B cell (primary cell): ENCODE measurements at regions not wholly inside any gene's neighbourhood (a gene's known extent, or its start where the extent isn't known, plus 50 kb on each side); places are given as distances from the start of the nearest gene placed in this dataset.

Source experiments
- ATAC-seq: fragments of 200-7000 bp; cut with Tn5 transposase; one replicate; pipeline ENCODE4 v1.10.0; 2021; ENCODE audit warnings: low read depth, mild to moderate bottlenecking, moderate number of reproducible peaks, moderate library complexity
- CTCF ChIA-PET: fragments of 350-600 bp; sonication (Branson Sonifier 250); formaldehyde crosslinking; loops from one replicate; lab custom pipeline; 2021; ENCODE audit warnings: antibody characterized with exemption, inconsistent platforms; lab: Charles Lee
- POLR2A ChIA-PET: fragments of 350-600 bp; sonication (Branson Sonifier 250); formaldehyde crosslinking; loops from one replicate; lab custom pipeline; 2021; ENCODE audit warnings: antibody characterized with exemption; lab: Charles Lee
- DNase-seq: peaks from one replicate; pipeline ENCODE4 v3.0.0; 2013
- H2AFZ ChIP-seq: 2 replicates; pipeline ENCODE4 v1.6.1; 2012; ENCODE audit warnings: mild to moderate bottlenecking, low read depth, low read length; ENCODE audit not compliant: insufficient read depth, poor library complexity, severe bottlenecking
- H3K27ac ChIP-seq, 2 donors: 1 replicate in 1 of 2; 2 replicates in 1 of 2; pipeline ENCODE4 v1.5.1; 2012 to 2013; ENCODE audit warnings: low read length in 2 of 2, mild to moderate bottlenecking in 2 of 2, moderate library complexity in 1 of 2
- H3K27me3 ChIP-seq, 4 experiments: fragments of 200-600 bp in 1 of 4; sonication (generic) in 1 of 4; replicated peaks in 1 of 4; 1 replicate in 2 of 4; 2 replicates in 2 of 4; pipeline versions ENCODE4 v1.6.1 to v1.7.0; 2013 to 2016; ENCODE audit warnings: low read length in 3 of 4, mild to moderate bottlenecking in 2 of 4, mixed read lengths in 1 of 4, moderate library complexity in 1 of 4; ENCODE audit not compliant: insufficient read depth in 4 of 4, control insufficient read depth in 3 of 4; ENCODE audit errors: control extremely low read depth in 1 of 4
- H3K36me3 ChIP-seq, 2 experiments: replicated peaks in 1 of 2; 1 replicate in 1 of 2; 2 replicates in 1 of 2; pipeline versions ENCODE4 v1.6.1 to v1.7.1; 2013; ENCODE audit warnings: low read length in 1 of 2; ENCODE audit not compliant: insufficient read depth in 2 of 2, control insufficient read depth in 1 of 2; ENCODE audit errors: control extremely low read depth in 1 of 2, extremely low read depth in 1 of 2
- H3K4me1 ChIP-seq, 2 donors: fragments of 200-600 bp in 1 of 2; sonication (generic) in 1 of 2; 1 replicate in 1 of 2; 2 replicates in 1 of 2; pipeline versions ENCODE4 v1.5.1 to v1.6.1; 2013 to 2017; ENCODE audit warnings: low read length in 2 of 2; ENCODE audit not compliant: control insufficient read depth in 2 of 2, insufficient read depth in 2 of 2
- H3K4me2 ChIP-seq: replicated peaks from 2 replicates; pipeline ENCODE3; 2012; ENCODE audit warnings: mild to moderate bottlenecking, low read depth, low read length; ENCODE audit not compliant: poor library complexity, severe bottlenecking
- H3K4me3 ChIP-seq, 5 experiments: fragments of 200-600 bp in 1 of 5; sonication (generic) in 1 of 5; 1 replicate in 3 of 5; 2 replicates in 2 of 5; pipeline versions ENCODE4 v1.5.1 to v1.7.0; 2011 to 2016; ENCODE audit warnings: low read length in 4 of 5, mild to moderate bottlenecking in 4 of 5, low read depth in 2 of 5, control low read depth in 1 of 5, moderate library complexity in 1 of 5; ENCODE audit not compliant: insufficient read depth in 1 of 5; ENCODE audit errors: control extremely low read depth in 1 of 5, extremely low read depth in 1 of 5
- H3K79me2 ChIP-seq: fragments of 200-600 bp; sonication (generic); one replicate; pipeline ENCODE4 v1.6.0; 2016; ENCODE audit warnings: low read length; ENCODE audit not compliant: control insufficient read depth, insufficient read depth
- H3K9ac ChIP-seq: fragments of 200-600 bp; sonication (generic); 2 replicates; pipeline ENCODE4 v1.6.1; 2017; ENCODE audit warnings: mild to moderate bottlenecking, low read length, moderate library complexity
- H3K9me3 ChIP-seq, 3 donors: one replicate each; pipeline versions ENCODE4 v1.6.1 to v1.7.1; 2013; ENCODE audit warnings: low read length in 2 of 3; ENCODE audit not compliant: control insufficient read depth in 2 of 3, insufficient read depth in 1 of 3; ENCODE audit errors: control extremely low read depth in 1 of 3
- H4K20me1 ChIP-seq: 2 replicates; pipeline ENCODE4 v1.6.0; 2012; ENCODE audit warnings: mild to moderate bottlenecking, low read length; ENCODE audit not compliant: insufficient read depth, control insufficient read depth, poor library complexity, severe bottlenecking
- H3K27ac Mint-ChIP-seq: one replicate; pipeline ENCODE4 v1.8.0; 2021; ENCODE audit warnings: mixed read lengths
- H3K27me3 Mint-ChIP-seq: one replicate; pipeline ENCODE4 v1.8.0; 2021; ENCODE audit warnings: mixed read lengths
- H3K4me1 Mint-ChIP-seq: one replicate; pipeline ENCODE4 v1.8.0; 2021; ENCODE audit warnings: mixed read lengths
- H3K4me3 Mint-ChIP-seq: one replicate; pipeline ENCODE4 v1.8.0; 2021; ENCODE audit warnings: mixed read lengths
- H3K9me3 Mint-ChIP-seq: one replicate; pipeline ENCODE4 v1.8.0; 2022; ENCODE audit warnings: mixed read lengths; ENCODE audit not compliant: insufficient read depth
- CTCF ChIP-seq: fragments of 200-600 bp; IDR thresholded peaks from one replicate; pipeline ENCODE4 v1.8.0; 2022; ENCODE audit warnings: antibody characterized with exemption, mild to moderate bottlenecking
- EZH2 ChIP-seq: IDR thresholded peaks from 2 replicates; pipeline ENCODE4 v1.6.1; 2012; ENCODE audit warnings: borderline replicate concordance, low read depth, mild to moderate bottlenecking, moderate library complexity, low read length; ENCODE audit not compliant: insufficient read depth, poor library complexity, severe bottlenecking
- WGBS: methylation state at CpG from one replicate; pipeline ENCODE4 v1.1.5; 2013; ENCODE audit warnings: missing lambda C conversion rate; ENCODE audit not compliant: insufficient coverage; 5-methylcytosine and 5-hydroxymethylcytosine counted together
- intact Hi-C: fragments of 100-400 bp; cut with micrococcal nuclease; formaldehyde crosslinking; loops from one replicate; pipeline ENCODE4 v1.10.0; 2022

GRCh38 chr9:38153152-38153909, 84.3 kb upstream of the SHB start:
- Histone ChIP-seq H3K27ac (no peak overlapping the region), H3K4me3 (no peak overlapping the region), H3K9ac (no peak overlapping the region), H3K36me3 (no peaks in the 10 kb centered on the region), H3K27me3 (no peaks in the 10 kb centered on the region), H3K79me2 (no peaks in the 10 kb centered on the region), H3K9me3 (no peaks in the 10 kb centered on the region), H3K4me1 (no peaks in the 10 kb centered on the region), H3K4me2 (no peak overlapping the region), H4K20me1 (no peaks in the 10 kb centered on the region), H2AFZ (no peak overlapping the region)
- Mint-ChIP-seq H3K4me1 (no peaks in the 10 kb centered on the region), H3K27ac (no peak overlapping the region), H3K4me3 (no peak overlapping the region), H3K27me3 (peaks cover 6% of the 10 kb centered on the region), H3K9me3 (no peaks in the 10 kb centered on the region)
- ChIA-PET CTCF (interaction anchor here (1.5 kb wide), 1 partner anchor 11 kb away, joined by 3 read pairs; no protein-coding TSS in a partner anchor), POLR2A (no interaction called here)
- 87% methylated on average over 2 of the region's 6 CpGs for WGBS
- no peak for DNase-seq
- TF ChIP-seq EZH2 (no peak), CTCF (no peak)
- intact Hi-C loops = loop anchor here (10.0 kb wide), 1 partner anchor 61 kb away; no protein-coding TSS in a partner anchor
- no peak for ATAC-seq

- Histone ChIP-seq H3K79me2 (no peaks in the 10 kb centered on the region), H2AFZ (no peak overlapping the region), H3K27ac (no peak overlapping the region), H4K20me1 (no peaks in the 10 kb centered on the region), H3K9ac (no peak overlapping the region), H3K4me3 (no peak overlapping the region), H3K4me2 (no peak overlapping the region), H3K9me3 (peaks cover 0 to 13% (median 0%) of the 10 kb centered on the region in 3 donors), H3K4me1 (no peaks in the 10 kb centered on the region), H3K36me3 (no peaks in the 10 kb centered on the region), H3K27me3 (peaks cover 0 to 3% (median 0%) of the 10 kb centered on the region in 4 experiments)
- intact Hi-C loops = loop anchor here (10.0 kb wide), 1 partner anchor 65 kb away; no protein-coding TSS in a partner anchor
- no peak for ATAC-seq
- WGBS = 10% methylated on average over 1 of the region's 3 CpGs
- Mint-ChIP-seq H3K9me3 (peaks cover 2% of the 10 kb centered on the region), H3K4me3 (no peak overlapping the region), H3K27me3 (peaks cover 22% of the 10 kb centered on the region), H3K27ac (no peak overlapping the region), H3K4me1 (no peaks in the 10 kb centered on the region)
- ChIA-PET CTCF (no interaction called here), POLR2A (no interaction called here)
- no peak for DNase-seq
- no peak for TF ChIP-seq CTCF
- no peak for TF ChIP-seq EZH2
Observed at GRCh38 chr9:38149647-38150046, 80.6 kb upstream of the SHB start.
